SH-SY5Y (cell line): ENCODE measurements at regions not wholly inside any gene's neighbourhood (a gene's known extent, or its start where the extent isn't known, plus 50 kb on each side); places are given as distances from the start of the nearest gene placed in this dataset.

ENCODE experiments used
- GATA2 ChIP-seq: IDR thresholded peaks from 2 replicates; pipeline ENCODE4 v1.6.1; 2011; ENCODE audit warnings: mild to moderate bottlenecking, low read depth, low read length
- GATA3 ChIP-seq: IDR thresholded peaks from 2 replicates; pipeline ENCODE4 v1.6.1; 2011; ENCODE audit warnings: low read depth, mild to moderate bottlenecking, low read length, moderate library complexity

DNA sequence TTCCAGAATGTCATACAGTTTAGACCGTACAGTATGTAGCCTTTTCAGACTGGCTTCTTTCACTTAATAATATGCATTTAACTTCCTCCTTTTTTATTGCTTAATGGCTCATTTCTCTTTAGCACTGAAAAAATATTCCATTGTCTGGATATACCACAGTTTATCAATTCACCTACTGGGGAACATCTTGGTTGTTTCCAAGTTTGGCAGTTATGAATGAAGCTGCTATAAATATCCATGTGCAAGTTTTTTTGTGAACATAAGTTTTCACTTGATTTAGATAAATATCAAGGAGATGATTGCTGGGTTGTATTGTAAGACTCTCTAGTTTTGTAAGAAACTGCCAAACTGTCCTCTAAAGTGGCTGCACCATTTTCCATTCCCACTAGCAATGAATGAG lies 375.5 kb downstream of the PCDH18 start:
- no peak for TF ChIP-seq GATA3
- TF ChIP-seq GATA2 = no peak
